ENCODE measurements at regions not wholly inside any gene's neighbourhood (a gene's known extent, or its start where the extent isn't known, plus 50 kb on each side); places are given as distances from the start of the nearest gene placed in this dataset.
"Not testable (repeated sequence)": the region's sequence is repeated elsewhere in the genome, so short reads cannot be mapped to it uniquely, and the experiment has no call there.

DNA sequence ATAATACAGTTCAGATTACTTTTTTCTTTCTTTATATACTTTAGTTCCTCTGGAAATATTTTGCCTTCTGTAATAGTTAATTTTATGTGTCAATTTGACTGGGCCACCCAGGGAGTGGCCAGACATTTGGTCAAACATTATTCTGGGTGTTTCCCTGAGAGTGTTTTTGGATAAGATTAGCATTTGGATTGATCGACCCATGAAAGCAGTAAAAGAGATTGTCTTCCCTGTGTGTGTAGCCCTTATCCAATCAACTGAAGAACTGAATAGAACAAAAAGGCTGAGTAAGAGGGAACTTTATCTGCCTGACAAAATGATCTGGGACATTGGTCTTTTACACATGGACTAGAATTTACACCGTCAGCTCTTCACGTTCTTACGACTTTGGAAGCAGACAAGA is 1190.1 kb upstream of the FAM98A start:
- FAIRE-seq: no peak
- no peak for DNase-seq (ENCODE audit: insufficient read length, low spot score)

DNA sequence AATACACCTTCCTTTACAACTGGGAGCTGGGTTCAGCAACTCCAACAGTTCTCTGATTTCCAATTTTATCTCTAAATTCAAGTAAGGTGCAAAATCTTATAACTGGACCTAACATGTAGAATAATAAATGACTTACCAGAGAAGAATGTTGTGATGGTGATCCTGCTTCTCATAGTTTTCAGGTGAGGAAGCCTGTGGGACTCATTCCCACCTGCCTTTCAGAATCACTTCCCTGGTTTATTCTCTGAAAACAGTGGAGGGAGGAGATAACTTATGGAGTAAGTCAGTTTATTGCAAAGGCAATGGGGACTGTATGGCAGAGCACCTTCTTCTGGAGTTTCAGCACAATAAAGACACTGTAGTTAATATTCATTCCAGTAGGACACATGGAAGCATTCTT is 1188.2 kb upstream of the FAM98A start:
- FAIRE-seq (no peak), DNase-seq (ENCODE audit: insufficient read length, low spot score) (no peak)

DNA sequence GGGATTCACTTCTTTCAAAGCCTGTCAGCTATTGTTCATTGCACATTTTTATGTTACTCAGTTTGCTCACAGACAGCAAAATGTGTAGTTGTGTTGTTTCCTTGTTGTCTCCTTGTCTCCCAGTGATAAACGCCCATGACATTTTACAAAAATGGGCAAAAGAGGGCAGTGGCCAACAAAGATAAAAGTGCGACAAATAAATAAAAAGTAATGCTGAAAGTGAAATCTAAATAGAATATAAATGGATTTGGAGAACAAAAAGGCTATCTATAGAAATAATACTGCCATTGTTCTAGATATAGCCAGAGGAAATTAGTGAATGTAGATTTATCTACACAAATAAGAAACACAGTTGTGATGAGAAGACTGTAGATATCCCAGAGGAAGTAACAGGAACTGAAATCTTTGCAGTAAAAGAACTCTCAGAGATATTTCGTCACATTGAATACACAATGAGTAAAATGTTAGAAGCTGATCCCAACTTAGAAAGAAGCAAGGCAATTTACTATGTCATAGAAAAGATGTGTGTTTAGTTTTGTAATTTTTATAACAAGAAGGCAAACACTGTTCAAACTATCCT is 1186.2 kb upstream of the FAM98A start:
- DNase-seq (ENCODE audit: insufficient read length, low spot score) (no peak), FAIRE-seq (no peak)

DNA sequence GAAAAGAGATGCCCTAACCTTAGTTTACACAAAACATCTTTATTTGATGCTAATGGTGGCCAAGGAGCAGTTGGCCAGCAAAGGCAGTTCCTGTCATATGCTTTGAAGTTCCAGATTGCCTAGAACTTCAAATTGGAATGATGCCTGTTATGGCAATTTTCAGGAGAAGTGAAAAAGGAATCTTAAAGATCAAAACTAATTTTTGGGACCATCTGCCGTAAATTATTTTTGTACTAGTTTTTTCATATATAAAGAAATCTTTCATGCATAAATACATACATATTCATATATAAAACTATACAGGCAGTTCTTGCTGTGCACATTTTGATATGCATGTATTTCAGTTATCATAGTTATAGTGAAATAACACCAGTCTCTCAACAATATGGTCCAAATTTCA is 1185.6 kb upstream of the FAM98A start:
- DNase-seq (ENCODE audit: insufficient read length, low spot score): no peak
- FAIRE-seq: no peak

DNA sequence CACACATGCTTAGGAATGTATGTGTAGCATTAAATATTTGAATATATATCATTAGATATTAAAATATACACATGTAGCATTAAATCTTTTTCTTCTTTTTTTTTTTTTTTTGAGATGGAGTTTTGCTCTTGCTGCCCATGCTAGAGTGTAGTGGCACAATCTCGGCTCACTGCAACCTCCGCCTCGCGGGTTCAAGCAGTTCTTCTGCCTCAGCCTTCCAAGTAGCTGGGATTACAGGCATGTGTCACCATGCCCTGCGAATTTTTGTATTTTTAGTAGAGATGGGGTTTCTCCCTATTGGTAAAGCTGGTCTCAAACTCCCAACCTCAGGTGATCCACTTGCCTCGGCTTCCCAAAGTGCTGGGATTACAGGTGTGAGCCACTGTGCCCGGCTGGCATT is 1151.6 kb upstream of the FAM98A start:
- not testable (repeated sequence) for DNase-seq (ENCODE audit: insufficient read length, low spot score); FAIRE-seq

DNA sequence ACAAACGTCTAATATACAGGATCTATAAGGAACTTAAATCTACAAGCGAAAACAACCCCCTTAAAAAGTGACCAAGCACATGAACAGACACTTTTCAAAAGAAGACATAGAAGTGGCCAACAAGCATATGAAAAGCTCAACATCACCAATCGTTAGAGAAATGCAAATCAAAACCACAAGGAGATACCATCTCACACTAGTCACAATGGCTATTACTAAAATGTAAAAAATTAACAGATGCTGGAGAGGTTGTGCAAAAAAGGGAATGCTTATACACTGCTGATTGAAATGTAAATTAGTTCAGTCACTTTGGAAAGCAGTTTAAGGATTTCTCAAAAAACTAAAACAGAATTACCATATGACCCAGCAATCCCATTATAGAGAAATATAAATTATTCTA is 1148.5 kb upstream of the FAM98A start:
- DNase-seq (ENCODE audit: insufficient read length, low spot score) (no peak), FAIRE-seq (no peak)

DNA sequence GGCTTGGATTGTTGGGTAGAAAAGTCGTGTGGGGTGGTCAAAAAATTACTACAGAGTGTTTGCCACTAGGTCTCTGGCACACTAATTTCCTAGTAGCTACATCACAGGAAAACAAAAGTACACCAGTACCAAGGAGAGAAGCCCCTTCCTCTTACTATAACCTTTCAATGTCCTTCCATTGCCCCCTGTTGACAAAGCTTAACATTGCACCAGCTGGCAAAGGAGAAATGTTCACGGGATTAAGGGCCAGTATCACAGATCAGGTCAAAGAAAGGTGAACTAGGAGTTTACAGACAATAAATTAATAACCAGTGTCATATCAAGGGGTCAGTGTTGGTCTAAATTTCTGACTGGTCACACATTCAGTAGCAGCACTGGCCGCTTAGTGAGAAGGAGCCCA is 1139.6 kb upstream of the FAM98A start:
- FAIRE-seq: no peak
- no peak for DNase-seq (ENCODE audit: insufficient read length, low spot score)

DNA sequence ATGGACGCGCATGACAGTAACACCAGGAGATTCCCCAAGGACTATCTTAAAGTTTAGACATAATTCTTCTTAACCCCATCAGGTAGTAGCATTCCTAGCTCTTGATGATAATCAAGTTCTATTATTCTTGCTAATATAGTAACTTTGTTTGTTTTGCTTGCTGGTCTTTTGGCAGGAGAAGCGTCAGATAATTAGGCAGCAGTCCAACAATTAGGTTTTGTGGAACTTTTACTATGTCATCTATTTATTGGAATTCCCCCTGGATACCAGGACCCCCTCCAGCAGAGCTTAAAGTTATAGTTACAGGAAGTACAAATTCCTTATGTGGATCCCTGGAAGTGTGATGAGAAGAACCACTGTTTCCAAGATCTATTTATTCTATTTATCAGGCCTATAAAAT is 1138.0 kb upstream of the FAM98A start:
- FAIRE-seq (no peak), DNase-seq (ENCODE audit: insufficient read length, low spot score) (no peak)

DNA sequence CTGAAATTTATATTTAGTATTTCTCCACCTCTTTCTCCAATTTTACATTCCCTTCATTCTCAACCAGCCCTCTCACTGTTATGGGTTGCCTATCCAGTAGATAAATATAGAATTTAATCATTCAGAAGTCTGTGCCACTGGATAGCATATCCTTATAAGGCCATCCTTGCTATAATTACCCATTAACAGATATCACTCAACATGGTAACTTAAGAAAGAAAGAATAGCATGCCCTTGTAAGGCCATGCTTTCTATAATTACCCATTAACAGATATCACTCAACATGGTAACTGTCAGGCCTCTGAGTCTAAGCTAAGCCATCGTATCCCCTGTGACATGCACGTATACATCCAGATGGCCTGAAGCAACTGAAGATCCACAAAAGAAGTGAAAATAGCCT is 1137.4 kb upstream of the FAM98A start:
- FAIRE-seq: no peak
- DNase-seq (ENCODE audit: insufficient read length, low spot score): no peak

DNA sequence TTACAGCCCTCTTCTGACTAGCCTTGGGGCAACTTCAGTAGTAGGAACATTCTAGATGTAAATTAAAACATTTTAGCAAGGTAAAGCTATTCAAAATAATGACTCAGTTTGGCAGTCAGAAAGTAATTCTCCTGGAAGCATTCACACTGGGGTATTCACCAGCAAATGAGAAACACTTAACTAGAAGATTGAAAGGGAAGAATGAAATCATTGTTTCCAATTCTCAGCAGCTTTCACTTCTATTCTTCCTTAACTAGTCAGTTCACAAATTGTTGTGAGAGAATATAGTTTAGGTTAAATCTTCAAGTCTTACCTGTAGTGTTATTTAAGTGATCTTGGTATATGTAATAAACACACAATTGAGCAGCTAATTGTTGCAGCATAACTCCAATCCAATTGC is 1135.6 kb upstream of the FAM98A start:
- FAIRE-seq (no peak), DNase-seq (ENCODE audit: insufficient read length, low spot score) (no peak)

DNA sequence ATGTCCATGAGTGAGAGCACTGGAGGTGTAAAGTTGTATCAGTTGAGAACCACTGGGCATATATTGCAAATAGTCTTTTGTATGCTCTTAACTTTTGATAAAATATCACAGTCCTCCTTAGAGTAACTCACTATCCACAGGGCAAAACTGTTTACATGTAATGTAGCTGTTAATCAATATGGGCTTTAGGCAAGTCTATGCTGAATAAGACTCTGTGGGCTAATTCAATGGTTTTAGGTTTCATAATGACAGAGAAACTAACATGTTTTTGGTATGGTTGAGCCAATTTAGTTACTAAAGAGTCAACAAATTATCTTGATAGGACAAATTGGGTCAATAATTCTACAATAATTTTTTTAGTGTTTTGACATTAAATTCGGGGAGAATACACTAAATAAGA is 1134.9 kb upstream of the FAM98A start:
- FAIRE-seq: no peak
- no peak for DNase-seq (ENCODE audit: insufficient read length, low spot score)

DNA sequence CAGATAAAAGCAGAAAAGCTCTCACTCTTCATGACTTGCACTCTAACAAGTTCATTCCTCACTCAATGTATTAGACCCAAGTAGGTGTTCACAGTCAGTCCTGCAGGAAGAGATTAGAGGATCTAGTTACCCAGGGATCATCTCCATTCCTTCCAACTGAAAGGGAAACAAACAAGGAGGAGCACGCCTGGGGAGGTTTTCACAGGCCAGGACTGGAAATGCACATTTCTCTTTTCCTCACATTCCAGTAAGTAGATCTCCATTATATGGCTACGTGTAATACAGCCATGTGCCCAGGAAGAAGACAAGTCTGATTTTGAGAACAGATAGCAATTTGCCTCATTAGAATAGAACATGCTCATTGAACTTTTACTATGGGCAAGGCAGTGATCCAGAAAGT is 1132.2 kb upstream of the FAM98A start:
- no peak for DNase-seq (ENCODE audit: insufficient read length, low spot score)
- no peak for FAIRE-seq

DNA sequence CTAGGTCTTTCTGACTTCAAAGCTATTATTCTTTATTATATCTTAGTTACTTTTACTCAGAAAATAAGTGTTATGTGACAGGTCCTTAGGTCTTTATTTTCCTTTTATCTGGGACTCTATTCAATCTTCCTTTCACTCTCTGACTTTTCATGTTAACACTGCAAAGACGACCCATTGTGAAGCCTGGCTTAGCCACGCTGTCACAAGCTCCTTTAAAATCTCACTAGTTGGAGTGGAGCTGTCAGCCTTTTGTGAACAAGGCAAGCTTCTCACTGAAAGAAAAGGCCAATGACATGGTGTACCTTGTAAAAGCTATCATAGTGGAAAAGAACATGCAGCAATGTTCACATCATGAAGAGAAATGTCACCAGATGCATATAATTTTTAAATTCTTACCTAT is 1130.7 kb upstream of the FAM98A start:
- no peak for DNase-seq (ENCODE audit: insufficient read length, low spot score)
- no peak for FAIRE-seq

DNA sequence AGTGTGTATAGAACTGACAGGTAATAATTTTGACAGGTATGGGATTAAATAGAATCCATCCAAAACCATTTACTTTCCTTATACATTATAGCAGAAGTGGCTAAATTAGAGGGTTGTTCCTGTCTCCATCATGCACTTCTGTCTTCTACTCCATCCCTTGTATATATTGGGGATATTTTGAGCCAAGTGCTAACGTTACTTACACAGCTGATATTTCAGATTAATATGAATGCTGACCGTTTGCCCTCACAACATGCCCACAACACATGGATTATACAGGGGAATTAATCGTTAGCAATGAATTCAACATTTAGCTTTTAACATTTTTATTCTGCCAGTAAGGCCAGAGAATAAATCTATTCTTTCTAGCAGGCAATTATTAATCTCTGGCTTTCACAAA is 1125.0 kb upstream of the FAM98A start:
- no peak for DNase-seq (ENCODE audit: insufficient read length, low spot score)
- FAIRE-seq: no peak

DNA sequence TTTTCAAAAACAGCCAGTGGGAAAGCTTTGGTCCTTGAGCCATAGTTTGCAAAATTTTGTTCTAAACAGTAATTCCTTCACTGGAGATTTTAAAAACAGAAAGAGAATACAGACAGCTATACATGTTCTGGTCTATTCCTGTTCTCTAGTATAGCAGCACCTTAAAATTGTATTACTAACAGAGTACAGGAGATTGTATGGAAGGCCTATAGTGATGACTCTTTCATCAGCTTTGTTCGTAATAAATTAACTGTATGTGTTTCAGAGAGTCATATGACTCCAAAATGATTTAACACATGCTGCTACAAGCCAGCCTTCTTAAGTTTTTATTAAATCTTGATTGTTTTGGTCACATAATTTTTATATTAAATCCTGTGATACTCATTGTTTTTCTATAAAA is 1124.6 kb upstream of the FAM98A start:
- no peak for FAIRE-seq
- DNase-seq (ENCODE audit: insufficient read length, low spot score): no peak

DNA sequence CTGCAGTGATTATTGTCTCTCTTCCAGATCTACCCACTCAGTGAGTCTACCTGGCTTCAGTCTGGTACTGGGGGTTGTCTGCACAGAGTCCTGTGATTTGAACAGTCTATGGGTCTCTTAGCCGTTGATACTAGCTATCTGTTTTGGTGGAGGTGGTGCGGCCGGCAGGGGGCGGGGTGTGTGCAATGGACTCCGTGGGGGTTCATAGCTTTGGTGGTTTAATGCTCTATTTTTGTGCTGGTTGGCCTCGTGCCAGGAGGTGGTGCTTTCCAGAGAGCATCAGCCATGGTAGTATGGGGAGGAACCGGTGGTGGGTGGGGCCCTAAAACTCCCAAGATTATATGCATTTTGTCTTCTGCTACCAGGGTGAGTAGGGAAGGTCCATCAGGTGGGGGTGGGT is 1120.1 kb upstream of the FAM98A start:
- DNase-seq (ENCODE audit: insufficient read length, low spot score): no peak
- no peak for FAIRE-seq

DNA sequence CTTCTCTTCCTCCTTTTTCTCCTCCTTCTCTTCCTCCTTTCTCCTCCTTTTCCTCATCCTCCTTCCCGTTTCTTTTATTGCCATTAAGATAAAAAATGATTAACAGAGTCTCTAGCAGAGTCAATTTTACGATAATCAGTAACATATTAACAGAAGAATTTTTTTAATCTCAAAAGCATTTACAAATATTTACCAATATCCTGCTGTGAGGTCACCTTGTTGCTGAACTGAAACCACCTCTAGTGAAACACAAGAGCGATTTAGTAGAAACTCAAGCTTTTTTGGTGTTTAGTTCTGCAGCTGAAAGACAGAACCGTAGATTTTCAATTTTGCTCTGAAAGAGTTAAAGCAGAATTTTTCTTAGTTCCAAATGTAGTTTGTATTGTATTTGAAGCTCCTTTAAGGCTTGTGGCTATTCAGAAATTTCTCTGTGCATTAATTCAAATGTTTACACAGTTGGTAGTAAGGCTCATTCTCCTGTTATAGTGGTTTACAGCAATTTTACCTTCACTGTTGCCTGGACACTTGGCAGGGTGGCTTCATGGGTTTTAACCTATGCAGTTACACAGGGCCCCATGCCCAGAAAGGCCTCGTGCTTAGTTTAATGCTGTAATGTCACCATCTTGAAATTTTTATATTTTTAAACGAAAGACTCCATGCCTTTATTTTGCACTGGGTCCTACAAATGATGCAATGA is 1106.6 kb upstream of the FAM98A start:
- peak; percentile 63 for FAIRE-seq
- DNase-seq (ENCODE audit: insufficient read length, low spot score): no peak

DNA sequence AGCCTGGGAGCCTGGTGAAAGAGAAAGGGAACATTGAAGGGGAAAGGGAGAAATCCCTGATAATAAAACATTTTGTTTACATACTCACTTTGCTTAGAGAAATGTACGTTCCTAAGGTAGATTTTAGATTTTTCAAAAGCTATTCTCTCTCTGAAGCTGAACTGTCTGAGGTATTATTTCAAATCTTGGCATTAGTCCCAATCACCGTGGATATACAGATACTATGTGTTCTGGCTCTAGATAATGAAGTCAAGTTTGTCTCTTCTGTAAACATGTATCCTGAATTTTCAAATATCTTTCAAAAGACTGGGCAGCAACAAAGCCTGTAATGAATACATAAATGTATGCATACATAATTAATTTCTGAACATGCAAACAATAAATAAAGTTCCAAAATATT is 1104.2 kb upstream of the FAM98A start:
- FAIRE-seq: no peak
- DNase-seq (ENCODE audit: insufficient read length, low spot score): no peak

DNA sequence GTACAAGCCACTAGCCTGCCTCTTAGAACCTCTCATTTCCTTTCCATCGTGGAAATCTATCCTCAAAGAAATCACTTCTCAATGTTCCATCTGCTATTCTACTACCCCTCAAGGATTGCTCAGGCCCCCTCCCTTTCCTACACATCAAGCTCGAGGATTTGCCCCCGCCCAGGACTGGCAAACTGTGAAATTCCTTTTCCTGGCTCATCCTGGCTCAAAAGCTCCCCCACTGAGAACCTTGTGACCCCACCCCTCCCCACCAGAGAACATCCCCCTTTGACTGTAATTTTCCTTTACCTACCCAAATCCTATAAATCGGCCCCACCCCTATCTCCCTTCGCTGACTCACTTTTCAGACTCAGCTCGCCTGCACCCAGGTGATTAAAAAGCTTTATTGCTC is 1103.3 kb upstream of the FAM98A start:
- FAIRE-seq; DNase-seq (ENCODE audit: insufficient read length, low spot score): not testable (repeated sequence)

DNA sequence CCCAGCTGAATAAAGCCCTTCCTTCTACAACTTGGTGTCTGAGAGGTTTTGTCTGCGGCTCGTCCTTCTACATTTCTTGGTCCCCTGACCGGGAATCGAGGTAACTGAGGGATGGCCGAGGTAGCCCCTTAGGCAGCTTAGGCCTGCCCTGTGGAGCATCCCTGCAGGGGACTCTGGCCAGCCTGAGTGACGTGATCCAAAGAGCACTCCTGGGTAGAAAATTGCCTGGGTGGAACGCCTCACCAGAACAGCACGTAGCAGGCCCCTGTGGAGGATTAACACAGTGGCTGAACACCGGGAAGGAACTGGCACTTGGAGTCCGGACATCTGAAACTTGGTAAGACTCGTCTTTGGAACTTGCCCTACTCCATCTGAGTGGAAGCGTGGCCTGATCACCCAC is 1078.5 kb upstream of the FAM98A start:
- not testable (repeated sequence) for DNase-seq (ENCODE audit: insufficient read length, low spot score); FAIRE-seq

DNA sequence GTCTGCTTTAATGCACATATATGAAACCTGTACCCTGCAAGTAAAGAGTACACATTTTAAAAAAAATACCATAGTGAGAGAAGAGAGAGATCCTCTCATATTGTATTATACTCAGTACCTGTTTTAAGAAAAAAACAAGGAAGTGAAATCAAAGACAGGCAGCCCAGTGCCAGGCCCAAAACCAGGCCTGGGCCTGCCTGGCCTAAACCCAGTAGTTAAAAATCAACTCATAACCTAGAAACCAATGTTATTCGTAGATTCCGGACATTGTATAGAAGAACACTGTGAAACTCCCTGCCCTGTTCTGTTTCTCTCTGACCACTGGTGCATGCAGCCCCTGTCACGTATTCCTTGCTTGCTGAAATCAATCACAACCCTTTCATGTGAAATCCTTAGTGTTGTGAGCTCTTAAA is 1078.0 kb upstream of the FAM98A start:
- FAIRE-seq; DNase-seq (ENCODE audit: insufficient read length, low spot score): not testable (repeated sequence)

DNA sequence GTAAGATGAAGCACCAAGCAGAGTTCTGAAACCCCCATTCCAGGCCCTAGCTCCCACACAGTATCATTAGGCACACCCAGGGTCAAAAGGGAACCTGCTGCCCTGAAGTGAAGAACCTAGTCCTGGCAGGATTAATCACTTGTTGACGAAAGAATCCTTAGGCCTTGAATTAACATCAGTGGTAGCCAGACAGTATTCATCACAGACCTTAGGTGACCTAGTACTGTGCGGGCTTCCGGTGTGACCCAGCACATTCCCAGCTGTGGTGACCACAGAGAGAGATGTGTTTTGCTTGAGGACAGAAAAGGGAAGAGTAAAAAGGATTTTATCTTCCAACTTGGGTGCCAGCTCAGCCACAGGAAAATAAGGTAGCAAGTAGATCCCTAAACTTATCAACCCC is 1071.4 kb upstream of the FAM98A start:
- no peak for FAIRE-seq
- no peak for DNase-seq (ENCODE audit: insufficient read length, low spot score)

DNA sequence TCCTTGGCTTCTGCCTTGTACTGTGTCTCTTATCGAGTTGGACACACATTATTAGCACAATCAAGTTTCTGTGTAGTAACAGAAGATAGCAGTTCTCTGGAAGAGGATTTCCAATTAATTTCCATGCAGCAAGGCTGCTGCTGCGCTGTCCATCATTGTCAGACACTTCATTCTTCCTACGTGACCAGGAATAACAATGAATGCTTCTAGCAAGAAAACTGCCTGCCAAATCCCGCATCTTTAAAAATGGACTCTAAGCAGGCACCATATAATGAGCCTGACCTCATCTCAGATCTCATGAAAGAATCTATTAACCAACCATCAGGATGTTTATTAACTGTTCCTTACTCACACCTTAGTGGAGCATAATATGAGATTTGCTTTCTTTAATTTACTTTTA is 1067.7 kb upstream of the FAM98A start:
- DNase-seq (ENCODE audit: insufficient read length, low spot score) (no peak), FAIRE-seq (no peak)
